Cardiac fibroblast (primary cell): ENCODE measurements at regions not wholly inside any gene's neighbourhood (a gene's known extent, or its start where the extent isn't known, plus 50 kb on each side); places are given as distances from the start of the nearest gene placed in this dataset.

Experiments
- DNase-seq, 2 donors: peaks; one replicate each; pipeline versions ENCODE4 v3.0.0 to v3.0.0-alpha.2; 2010; ENCODE audit warnings: low read depth in 2 of 2
- H3K4me3 ChIP-seq, 2 donors: replicated peaks in 1 of 2; 1 replicate in 1 of 2; 2 replicates in 1 of 2; pipeline ENCODE4 v1.5.1; 2011; ENCODE audit warnings: low read depth in 2 of 2, low read length in 2 of 2, mild to moderate bottlenecking in 2 of 2, moderate library complexity in 1 of 2
- CTCF ChIP-seq: IDR thresholded peaks from one replicate; pipeline ENCODE4 v1.5.1; 2011; ENCODE audit warnings: low read depth, mild to moderate bottlenecking, low read length, inconsistent platforms

GRCh38 chr6:102619585-102619984 is 1226.1 kb downstream of the GRIK2 start:
- TF ChIP-seq CTCF, result no peak
- DNase-seq, result peak; percentile 5 to 17
- H3K4me3 ChIP-seq, result no peak overlapping the region

GRCh38 chr6:102582569-102582968 is 1189.1 kb downstream of the GRIK2 start:
- no peak for DNase-seq
- H3K4me3 ChIP-seq, result no peak overlapping the region
- no peak for TF ChIP-seq CTCF

- no peak overlapping the region for H3K4me3 ChIP-seq
- TF ChIP-seq CTCF, result no peak
- DNase-seq, result no peak
Measured at GRCh38 chr6:102581378-102582124, 1188.0 kb downstream of the GRIK2 start.

- DNase-seq, result no peak
- H3K4me3 ChIP-seq, result no peak overlapping the region
- no peak for TF ChIP-seq CTCF
Measured at GRCh38 chr6:102571236-102571908, 1177.9 kb downstream of the GRIK2 start.

GRCh38 chr6:102562713-102563112 is 1169.2 kb downstream of the GRIK2 start:
- no peak for TF ChIP-seq CTCF
- no peak overlapping the region for H3K4me3 ChIP-seq
- no peak for DNase-seq

GRCh38 chr6:102553214-102553613 is 1159.7 kb downstream of the GRIK2 start:
- DNase-seq, result no peak
- TF ChIP-seq CTCF, result no peak
- H3K4me3 ChIP-seq, result no peak overlapping the region
